Stimulated activated naive CD4-positive, alpha-beta T cell (primary cell): ENCODE measurements at regions not wholly inside any gene's neighbourhood (a gene's known extent, or its start where the extent isn't known, plus 50 kb on each side); places are given as distances from the start of the nearest gene placed in this dataset.
"Not testable (repeated sequence)": the region's sequence is repeated elsewhere in the genome, so short reads cannot be mapped to it uniquely, and the experiment has no call there.

ENCODE experiments used
- DNase-seq, 6 experiments: peaks; one replicate each; lab custom pipeline; 2025; lab: John Stamatoyannopoulos, UW

DNA sequence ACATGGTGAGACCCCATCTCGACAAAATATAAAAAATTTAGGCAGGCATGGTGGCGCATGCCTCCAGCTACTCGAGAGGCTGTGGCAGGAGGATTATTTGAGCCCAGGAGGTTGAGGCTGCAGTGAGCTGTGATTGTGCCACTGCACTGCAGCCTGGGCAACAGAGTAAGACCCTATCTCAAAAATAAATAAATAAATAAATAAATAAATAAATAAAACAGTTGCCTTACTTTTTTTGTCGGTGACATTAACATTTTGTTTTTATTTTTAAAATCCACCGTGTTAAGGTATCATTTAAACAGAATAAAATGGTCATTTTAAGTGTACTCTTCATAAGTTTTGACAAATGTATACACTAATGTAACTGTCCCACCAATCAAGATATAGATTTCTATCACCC is 57.0 kb downstream of the RASL11A start:
- no peak for DNase-seq

DNA sequence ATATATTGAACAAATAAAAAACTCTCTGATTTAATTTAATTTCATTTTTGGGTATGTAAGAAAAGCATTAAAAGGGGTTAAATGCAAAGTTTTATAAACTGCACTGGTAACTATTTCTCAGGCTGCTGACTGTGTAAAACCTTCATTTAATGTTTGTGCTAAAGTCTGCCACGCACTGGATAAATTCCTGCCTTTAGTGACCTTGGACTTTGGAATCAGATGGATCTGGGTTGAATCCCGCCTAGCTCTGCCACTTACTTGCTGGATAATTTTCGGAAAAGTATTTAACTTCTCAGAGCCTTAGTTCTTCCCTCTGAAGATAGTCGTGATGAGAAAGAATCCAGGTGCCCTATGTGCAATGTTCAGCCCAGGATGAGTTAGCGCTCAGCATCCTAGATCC is 58.6 kb downstream of the RASL11A start:
- no peak for DNase-seq

DNA sequence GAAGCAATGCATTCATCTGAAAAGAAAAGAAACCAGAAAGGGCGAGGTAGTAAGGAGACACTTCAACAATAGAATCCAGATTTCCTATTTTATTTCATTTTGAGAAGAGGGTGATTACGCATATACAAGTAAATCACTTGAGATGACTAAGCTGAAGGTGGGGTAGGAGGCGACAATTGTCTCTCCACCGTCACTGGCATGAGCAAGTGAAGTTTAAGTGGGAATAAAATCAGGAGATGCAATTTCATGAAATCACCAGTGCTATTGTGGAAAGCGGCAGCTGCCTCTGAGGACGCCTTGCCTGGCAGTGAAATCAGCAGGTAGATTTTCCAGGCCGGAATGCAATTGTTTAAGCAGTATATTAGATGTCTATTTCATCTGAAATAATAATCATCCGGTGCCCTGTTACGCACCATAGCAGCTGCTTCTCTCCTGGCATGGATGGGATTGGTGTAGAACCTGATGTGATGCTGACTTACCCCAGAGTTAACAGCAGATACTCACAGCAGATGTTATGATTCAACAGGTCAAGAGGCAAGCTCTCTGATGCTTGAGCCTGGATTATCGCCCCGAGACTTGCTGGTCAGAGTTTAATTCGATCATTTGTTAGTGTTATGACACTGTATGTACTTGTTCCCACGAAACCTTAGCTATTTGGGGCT is 64.3 kb downstream of the RASL11A start:
- no peak for DNase-seq

DNA sequence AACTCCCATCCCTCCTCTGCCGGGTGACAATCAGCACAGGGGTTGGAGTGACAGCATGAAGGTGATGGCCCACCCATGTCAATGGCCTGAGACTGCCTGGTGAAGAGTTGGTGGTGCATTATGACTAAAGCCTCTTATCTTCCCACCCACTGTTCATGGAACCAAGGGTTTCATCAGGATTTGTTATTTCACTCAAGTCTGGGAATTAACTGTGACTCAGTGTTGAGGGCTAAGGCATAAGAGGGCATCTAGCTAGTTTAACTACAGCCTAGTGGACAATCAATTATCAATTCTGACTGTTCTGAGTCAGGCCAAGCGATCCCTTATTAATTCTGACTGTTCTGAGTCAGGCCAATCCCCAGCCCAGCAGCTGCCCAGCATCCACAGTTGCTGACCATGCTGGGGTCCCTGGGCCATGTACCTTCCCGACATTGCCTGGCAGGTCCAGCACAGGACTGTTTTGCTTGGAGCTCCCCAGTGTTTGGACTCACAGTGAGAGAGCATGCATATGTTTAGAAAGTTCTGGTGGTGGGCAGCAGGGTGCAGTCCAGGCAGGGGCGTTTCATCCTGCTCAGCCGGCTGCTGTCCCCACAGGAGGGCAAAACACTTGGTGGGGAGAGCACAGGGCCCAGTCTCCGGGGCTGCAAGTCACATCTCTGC is 65.5 kb downstream of the RASL11A start:
- no peak for DNase-seq

DNA sequence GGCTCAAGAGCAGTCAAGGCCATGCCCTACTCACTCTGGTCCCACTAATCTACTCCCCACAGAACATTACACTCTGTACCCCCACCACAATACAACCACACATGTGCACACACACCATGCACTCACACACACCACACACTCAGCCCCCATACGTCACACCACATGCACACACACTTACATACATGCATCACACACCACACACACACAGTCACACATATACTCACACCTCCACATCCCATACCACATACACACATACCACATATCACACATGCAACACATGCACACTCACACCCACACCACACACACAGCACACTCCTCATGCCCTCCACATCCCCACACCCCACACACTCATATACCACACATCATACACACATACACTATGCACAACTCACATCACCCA is 67.6 kb downstream of the RASL11A start:
- DNase-seq = no peak

DNA sequence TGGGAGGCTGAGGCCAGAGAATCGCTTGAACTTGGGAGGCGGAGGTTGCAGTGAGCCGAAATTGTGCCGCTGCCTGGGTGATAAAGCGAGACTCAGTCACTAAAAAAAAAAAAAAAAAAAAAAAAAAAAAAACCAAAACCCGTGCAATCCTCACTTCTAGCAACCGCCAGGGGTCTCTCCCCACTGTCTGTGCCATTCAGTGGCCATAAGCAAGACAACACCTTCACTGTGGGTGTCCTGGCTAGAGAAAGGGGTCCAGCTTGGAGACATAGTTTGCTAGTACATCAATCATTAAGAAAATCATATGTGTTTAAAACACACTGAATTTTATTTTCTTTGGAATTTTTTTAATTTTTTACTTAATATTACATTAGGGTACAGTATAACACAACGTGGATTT is 68.2 kb downstream of the RASL11A start:
- peak in 1 of 6 experiments; percentile 15 for DNase-seq

GRCh38 chr13:27339299-27339698 is 68.7 kb downstream of the RASL11A start:
- peak in 5 of 6 experiments; percentile 6 to 46 (median 39) for DNase-seq

DNA sequence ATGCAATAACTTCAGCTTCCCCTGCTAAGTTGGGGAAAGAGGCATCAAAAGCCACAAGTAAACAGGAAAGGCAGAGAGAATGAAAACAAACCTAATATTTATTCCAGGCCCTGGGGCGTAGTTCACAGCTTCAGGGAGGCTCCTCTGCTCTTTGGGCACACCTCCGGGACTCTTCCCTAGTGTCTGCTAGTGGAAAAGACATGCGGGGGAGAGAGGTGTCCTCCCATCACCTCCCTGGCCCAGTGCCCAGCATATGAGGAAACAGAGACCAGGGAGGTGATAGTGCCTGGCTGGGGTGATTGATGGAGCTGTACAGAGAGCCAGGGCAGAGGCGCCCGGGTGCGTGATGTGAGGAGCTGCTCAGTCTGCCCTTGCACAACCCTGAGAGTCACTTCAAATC is 71.0 kb downstream of the RASL11A start:
- no peak for DNase-seq

DNA sequence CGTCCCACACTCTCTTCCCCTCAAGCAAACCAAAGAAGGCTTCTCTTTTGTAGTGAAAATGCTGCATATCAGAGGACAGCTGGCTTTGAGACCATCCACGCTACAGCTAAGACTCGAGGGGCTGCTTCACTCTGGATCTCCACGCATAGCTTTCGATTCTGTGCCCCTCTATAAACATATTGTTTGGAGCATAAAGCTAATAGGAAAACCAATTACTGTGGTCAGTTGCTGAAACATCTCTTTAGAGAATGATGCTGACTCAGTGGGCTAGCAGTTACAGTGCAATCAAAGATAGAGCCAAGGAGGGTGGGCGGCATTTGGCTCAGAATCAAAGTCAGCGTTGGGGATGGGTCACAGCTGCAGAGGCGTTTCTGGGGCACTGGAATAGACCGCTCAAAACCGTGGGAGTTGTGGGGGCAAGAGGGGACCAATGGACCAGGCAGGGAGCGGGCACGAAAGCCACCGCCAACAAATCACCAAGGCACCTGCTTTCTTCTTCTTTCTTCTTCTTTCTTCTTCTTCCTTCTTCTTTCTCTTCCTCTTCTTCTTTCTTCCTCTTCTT is 76.7 kb downstream of the RASL11A start:
- DNase-seq = no peak

- no peak for DNase-seq
Observed at GRCh38 chr13:27348461-27348860, 76.0 kb upstream of the GTF3A start.

GRCh38 chr13:27349458-27349857 is 75.0 kb upstream of the GTF3A start:
- no peak for DNase-seq

DNA sequence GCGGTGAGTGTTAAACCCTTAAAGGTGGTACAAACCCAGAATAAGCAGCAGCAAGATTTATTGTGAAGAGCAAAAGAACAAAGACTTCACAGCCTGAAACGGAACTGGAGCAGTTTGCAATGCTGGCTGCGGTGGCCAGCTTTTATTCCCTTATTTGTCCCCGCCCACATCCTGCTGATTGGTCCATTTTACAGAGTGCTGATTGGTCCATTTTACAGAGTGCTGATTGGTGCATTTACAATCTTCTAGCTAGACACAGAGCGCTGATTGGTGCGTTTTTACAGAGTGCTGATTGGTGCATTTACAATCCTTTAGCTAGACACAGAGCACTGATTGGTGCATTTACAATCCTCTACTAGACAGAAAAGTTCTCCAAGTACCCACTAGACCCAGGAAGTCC is 73.6 kb upstream of the GTF3A start:
- not testable (repeated sequence) for DNase-seq

- DNase-seq = no peak
Observed at GRCh38 chr13:27352698-27353097, 71.7 kb upstream of the GTF3A start.

DNA sequence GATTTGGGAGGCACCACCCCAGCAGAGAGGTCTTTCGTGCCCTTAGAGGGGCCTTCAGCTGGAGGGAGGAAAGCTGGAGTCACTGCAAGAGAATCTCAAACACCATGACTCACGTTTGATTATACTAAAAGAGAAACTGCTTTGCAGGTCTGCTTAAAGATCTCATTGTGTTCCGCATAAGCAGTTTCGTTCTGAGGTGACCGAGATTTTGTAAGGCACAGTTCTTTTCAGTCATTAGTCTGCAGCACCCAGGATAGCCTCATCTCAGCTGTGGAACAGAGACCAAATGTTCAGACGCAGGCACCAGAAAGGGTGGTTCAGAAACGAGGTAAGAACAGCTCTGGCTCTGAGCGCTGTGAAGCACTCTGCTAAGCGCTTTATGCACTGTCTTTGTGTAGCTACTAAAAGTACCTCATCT is 71.2 kb upstream of the GTF3A start:
- no peak for DNase-seq

GRCh38 chr13:27353708-27354107 is 70.7 kb upstream of the GTF3A start:
- no peak for DNase-seq

DNA sequence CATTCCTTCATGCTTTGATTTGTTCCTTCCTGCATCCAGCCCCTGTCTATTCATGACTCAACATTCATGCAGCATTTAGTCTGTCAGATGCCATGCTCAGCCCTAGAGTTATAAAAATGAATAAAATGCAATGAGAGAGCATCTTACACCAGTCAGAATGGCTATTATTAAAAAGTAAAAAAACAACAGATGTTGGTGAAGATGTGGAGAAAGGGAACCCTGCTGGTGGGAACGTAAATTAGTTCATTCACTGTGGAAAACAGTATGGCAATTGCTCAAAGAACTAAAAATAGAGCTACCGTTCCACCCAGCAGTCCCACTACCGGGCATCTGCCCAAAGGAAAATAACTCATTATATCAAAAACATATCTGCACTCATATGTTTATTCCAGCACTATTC is 70.0 kb upstream of the GTF3A start:
- DNase-seq = no peak

DNA sequence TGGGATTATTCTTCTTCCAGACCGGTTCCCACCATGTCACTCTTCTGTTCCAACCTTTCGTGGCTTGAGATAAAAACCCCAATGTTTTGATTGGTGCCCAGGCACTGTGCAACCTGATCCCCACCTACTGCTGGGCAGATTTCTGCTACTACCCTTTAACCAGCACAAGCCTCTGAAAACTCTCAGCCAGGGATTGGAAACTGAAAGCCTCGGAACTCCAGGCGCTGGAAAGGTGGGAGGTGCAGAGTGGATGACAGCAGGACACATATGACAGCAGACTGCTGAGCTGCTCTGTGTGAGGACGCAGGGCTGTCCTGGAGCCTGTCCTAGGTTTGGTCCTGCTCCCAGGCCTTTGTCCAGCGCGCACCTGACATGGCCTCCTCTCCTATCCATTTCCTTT is 68.5 kb upstream of the GTF3A start:
- no peak for DNase-seq

- no peak for DNase-seq
Observed at GRCh38 chr13:27358420-27358819, 66.0 kb upstream of the GTF3A start.

- peak; percentile 24 to 78 (median 60) for DNase-seq
Observed at GRCh38 chr13:27359199-27359821, 65.1 kb upstream of the GTF3A start.

- DNase-seq = no peak
Observed at GRCh38 chr13:27360562-27360961, 63.9 kb upstream of the GTF3A start.

DNA sequence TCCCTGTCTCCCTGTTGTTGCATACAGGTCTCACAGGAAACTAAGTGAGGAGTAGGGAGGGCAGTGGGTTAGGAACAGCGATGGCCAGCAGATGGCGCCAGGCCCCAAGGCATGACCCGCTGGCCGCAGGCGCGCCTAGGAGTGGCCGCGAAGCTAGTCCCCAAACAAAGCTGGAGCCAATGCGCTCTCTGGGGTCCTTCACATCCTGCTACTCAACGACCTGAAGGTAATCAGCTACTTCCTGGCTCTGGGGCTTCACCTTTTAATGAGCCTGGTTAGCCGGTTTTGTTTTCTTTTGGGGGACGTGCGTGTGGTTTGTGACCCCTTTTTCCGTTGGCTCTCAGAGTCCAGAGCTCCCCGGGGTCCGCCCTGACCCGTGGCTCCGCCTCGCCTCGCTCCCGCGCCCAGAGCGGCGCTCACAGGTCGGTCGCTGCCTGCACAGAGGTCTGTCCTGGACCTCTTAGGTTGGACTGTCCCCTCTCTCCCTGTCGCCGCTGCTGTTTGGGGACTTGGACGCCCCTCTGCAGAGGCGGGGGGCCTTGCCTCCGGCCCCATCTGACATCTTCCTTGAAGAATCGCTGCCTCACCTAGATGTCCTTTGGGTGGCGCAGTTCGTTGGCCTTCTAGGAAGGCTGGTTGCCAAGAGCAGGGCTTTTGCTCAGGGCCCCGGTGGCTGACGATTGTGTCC is 62.2 kb upstream of the GTF3A start:
- DNase-seq = peak; percentile 29 to 78 (median 62)

DNA sequence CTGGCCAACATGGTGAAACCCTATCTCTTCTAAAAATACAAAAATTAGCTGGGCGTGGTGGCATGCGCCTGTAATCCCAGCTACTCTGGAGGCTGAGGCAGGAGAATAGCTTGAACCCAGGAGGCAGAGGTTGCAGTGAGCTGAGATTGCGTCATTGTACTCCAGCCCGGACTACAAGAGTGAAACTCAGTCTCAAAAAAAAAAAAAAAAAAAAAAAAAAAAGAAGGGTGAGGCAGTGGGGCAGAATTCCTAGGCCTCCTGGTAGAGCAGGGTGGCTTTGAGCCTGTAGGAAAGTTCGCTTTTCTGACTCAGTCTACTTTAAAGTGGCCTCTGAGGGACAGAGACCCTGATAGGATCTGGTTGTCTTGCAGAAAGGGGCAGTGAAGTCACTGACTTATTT is 60.8 kb upstream of the GTF3A start:
- not testable (repeated sequence) for DNase-seq

- no peak for DNase-seq
Observed at GRCh38 chr13:27367570-27367969, 56.8 kb upstream of the GTF3A start.
